ENCODE measurements at regions not wholly inside any gene's neighbourhood (a gene's known extent, or its start where the extent isn't known, plus 50 kb on each side); places are given as distances from the start of the nearest gene placed in this dataset.

DNA sequence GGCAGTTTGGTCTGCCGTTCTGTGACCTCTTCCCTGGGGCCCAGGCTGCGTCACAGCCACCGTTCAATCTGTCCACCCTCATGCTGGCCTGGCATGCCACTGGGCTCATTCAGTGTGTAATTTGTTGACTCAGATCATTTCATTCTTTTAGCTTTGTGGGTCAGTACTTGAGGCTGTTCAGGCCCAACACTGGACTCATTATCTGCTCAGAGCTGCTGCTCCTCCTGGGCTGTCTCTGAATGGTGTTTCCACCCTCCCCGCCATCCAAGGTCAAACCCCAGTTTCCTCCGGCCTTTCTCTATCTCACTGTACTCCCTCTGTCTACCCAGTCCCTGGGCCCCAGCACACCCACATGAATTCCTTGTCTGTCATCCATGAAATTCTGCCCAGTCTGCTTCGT, 152.4 kb upstream of the NCK2 start:
- no peak for DNase-seq

DNA sequence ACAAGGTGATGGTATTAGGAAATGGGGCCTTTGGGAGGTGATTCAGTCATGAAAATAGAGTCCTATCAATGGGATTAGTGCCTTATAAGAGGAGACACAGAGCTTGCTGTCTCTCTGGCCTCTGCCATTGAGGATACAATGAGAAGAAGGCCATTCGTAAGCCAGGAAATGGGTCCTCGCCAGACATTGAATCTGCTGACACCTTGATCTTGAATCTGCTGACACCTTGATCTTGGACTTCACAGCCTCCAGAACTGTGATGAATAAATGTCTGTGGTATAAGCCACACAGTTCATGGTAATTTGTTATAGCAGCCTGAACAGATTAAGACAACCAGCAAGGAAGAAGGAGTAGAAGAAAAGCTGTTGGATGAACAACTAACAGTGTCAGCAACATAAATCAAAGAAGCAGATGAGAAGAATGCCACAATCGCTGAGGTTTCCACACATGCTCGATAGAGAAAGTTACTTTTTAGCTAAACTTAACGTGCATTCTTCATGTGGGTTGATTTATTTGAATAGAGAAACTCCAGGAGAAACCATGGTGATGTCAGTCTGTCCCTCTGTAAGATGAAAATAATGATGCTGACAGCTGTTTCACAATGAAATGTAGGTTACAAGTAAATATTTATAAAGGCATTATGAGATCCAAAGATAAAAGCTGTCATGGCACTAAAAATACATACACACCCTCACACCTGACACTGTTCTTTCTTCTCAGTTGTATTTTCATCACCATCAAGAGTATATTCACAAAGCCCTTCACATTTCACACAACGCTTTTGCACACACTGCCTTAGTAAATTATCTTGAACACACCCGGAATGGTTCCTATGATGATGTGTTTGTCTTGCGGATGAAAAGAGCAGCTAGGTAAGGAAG, 153.7 kb upstream of the NCK2 start:
- no peak for DNase-seq

DNA sequence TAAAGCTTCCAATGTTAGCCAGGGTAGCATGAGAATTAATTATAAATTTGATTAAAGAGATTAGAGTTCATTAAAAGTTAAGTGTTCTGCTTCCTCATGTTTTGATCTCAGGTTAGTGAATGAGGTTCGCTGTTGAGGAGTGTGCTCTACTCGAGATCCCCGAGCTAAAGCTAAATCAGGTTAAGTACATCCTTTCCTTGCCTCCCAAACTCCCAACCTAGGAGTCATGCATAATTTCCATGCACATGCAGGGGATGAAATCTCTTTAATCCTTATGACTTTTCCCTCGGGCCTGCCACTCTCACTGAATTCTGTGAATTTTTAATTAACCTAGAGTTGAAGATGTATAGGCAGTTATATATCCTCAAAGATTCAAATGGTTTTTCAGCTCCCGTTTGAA, 156.1 kb upstream of the NCK2 start:
- DNase-seq: no peak

DNA sequence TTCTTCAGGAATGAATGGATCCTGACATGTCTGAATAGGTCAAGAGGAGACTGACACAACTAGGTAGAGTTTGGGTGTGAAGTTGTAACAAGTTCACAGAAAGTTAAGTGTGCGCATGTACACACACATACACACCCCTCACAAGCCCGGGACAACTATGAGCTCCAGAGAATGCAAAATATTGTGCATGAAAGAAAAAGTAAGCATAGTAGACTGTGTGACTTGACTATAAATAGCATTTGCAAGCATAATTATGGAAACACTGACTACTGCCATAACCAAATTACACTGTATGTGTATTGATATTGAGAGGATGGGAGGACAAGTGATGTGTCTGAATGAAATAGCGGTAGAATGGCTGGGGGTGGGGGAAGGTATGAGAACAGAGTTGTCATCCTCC, 157.1 kb upstream of the NCK2 start:
- no peak for DNase-seq

DNA sequence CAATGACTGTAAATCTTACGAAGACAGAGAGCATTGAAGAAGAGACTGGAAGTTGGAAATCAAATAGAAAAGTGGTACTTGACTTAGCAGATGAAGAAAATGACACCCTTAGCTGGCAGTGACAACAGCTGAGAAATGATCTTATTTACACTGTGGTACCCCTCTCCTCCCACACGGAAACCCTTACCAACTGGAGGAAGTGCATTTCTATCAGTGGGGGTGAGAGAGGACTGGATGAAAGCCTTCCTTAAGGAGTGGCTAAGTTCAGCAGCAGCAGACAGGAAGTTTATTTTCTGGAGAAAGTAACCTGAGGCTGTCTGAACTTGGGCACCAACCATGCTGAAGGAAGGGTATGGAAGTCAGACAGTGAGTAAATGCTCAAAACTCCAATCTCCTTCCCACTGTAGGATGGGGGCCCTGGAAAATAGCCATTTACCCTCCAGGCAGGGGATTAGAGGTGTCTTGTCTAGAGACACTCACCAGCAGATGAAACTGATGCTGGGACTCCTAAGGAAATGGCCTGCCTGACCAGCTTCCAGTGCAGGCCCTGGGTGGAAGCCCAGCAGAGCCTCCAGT, 160.2 kb upstream of the NCK2 start:
- no peak for DNase-seq

DNA sequence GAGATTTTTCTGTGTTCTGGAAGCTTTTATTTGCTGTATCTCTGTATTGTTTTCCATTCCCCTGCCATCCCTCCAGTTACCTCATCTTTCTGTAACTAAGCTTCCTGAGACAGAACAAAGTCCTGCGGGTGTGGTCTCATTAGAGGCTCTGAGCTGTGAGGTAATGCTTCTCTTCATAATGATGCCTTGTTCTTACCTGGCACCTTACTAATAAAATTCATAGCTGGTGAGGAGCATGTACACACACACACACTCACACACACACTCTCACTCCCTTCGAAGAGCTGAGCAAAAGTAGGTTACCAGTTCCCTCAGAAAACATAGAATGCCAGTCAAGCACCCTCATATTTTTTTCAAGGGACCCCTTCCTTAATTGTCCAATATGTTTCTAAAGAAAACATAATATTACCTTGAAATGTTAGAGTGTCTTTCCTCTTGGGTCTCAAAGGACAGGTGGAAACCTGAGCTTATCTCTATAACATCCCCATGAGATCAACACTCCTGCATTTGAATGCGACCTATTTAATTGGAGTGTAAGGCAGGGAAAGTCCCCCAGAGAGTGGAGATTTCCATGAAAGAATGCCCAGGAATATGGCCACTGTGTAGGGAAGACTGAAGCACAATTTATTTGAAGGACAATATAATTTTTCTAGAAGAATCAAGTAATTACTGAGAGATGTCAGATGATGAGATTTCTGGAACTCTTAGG, 161.6 kb upstream of the NCK2 start:
- no peak for DNase-seq

DNA sequence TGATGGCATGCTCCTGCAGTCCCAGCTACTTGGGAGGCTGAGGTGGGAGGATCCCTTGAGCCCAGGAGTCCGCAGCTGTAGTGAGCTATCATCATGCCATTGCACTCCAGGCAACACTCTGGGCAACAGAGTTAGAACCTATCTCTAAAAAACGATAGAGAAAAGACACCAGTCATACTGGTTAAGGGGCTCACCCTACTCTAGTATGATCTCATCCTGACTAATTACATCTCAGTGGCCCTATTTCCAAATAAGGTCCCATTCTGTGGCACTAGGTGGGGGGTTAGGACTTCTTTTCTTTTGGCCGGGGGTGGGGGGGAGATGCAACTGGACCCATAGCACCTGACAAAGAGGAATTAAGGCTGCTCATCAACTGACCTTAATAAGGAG, 163.2 kb upstream of the NCK2 start:
- no peak for DNase-seq

DNA sequence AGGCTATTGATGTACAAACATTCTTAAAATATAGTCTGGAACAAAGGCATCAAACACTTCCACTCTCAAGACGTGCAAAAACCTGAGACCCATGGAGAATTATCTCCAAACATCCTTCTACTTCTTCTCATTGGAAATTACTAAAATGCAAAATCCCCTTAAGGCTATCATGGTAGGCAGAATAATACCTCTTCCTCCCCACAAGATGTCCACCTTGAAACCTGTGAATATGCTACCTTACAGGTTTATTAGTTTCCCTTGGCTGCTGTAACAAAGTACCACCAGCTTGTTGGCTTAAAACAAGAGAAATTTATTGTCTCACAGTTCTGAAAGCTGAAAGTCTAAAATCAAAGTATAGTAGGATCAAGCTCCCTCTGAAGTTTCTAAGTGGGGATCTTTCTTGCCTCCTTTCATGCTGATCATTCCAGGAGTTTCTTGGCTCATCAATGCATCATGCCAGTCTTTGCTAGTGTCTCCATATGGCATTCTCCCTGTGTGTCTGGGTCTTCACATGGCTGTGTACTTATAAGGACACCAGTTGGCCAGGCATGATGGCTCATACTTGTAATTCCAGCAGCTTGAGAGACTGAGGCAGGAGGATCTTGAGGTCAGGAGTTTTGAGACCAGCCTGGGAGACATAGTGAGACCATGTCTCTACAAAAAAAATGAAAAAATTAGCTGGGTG, 163.7 kb upstream of the NCK2 start:
- no peak for DNase-seq

DNA sequence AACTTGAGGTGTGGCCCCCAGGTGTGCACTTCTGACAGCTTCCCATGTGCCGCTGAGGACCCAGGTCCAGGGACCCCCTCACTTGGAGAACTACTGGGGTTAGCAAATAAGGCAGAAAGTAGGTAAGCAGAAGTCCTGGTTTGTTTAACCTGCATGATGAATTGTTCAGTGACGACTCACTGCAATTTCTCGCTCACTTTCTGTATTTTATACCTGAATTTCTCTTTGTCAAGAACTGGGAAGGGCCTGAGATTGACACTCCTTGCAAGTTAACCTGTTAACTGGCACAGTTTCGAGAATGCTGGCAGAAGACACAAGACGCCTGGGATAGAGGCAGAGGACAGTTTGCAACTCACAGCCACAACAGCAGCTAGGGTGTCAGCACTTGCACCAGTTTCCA, 164.5 kb upstream of the NCK2 start:
- no peak for DNase-seq

DNA sequence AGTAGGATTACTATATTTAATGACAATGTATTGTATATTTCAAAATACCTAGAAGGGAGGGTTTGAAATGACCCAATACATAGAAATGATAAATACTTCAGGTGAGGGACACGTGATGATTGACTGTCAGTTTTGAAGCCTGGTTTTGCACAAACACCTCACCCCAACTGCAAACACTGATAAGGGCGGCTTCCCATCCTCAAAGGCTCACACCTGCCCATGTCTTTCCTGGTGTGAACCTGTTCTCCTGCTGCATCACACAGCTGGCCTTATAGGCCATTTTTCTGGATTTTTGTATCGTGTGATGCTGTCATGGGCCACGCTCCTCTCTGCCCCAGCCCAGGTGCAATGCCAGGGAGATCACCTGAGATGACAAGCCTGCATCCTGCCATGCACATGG, 166.5 kb upstream of the NCK2 start:
- DNase-seq: no peak

DNA sequence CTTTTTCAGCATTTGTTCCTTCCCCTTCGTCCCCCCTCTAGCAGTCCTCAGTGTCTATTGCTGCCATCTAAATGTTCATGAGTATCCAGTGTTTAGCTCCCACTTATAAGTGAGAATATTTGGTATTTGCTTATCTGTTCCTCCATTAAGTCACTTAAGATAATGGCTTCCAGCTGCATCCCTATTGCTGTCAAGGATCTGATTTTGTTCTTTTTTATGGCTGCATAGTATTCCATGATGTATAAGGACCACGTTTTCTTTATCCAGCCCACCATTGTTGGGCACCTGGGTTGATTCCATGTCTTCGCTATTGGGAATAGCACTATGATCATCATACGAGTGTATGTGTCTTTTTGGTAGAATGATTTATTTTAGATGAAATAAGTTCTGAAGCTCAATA, 166.9 kb upstream of the NCK2 start:
- DNase-seq: no peak

DNA sequence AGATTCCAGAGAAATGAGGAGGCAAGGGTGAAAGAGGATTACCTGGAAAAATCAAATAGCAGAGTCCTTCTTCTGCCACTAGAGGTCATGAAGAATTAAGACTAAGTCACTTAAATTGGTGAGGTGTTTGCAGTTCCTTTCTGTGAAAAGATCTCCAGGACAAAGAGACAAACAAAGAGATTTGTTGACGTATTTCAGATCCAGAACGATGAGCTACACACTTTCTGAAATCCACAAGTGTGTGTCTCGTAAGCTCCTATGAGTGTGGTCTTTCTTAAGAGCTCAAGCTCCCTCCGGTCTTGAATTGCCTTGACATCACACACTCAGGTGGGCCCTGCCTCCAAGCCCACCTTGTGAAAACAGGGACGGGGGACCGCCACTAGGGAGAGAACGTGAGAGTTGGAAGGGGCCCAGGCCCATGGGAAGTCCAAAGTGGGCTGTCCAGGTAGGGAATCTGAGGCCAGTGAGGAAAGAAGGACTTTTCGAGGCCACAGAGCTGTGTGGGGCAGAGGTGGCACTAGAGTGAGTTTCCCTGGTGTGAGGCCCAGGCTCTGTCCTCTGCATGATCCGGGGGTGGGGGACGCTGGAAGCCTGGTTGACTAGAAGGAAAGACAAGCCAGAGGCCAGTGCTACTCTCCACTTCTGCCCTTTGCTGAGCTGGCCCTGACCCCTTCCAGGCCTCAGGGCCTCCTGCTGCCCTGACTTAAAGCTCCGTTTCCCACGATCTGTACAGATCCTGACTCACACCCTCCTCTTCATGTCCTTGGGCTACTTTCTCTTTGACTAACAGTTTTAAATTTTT, 168.1 kb upstream of the NCK2 start:
- DNase-seq: peak; percentile 43

DNA sequence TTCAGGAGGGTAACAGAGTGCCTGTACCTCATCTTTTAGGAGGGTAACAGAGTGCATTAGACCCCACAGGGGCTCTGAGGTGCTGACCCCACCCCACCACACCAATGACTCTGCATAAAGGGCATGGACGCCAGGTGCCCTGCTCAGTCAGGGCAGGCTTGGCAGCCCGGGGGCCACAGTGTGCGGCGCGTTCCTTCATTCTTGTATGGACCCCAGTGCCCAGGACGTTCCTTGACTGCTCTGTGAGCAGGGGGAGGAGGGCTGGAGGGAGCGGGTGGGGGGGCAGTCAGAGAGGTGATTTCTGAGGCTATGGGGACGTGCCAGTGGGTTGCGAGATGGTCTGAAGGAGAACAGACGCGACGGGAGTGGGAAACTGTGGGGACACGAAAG, 168.7 kb upstream of the NCK2 start:
- no peak for DNase-seq

DNA sequence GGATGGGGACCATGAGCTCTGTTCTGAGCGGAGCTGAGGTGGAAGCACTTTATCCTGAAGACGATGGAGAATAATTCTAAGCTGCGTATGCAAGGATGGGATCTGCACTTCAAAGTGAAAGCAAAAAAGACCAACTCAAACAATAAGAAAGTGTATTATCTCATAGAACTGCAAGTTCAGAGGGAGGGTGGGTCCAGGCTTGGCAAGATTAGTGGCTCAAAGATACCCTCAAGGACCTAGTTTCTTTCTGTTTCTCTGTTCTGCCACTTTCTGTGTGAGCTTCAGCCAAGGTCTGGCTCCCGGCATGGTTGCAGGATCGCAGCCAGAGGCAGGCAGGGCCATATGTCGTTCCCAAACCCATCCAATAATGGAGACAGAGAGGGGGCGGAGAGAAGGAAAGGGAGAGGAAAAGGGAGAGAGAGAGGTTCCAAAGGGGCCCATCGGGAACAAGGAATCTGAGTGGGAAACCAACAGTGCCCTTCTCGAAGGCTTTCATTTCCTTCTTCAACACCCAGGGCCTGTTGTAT, 169.2 kb upstream of the NCK2 start:
- DNase-seq: no peak

DNA sequence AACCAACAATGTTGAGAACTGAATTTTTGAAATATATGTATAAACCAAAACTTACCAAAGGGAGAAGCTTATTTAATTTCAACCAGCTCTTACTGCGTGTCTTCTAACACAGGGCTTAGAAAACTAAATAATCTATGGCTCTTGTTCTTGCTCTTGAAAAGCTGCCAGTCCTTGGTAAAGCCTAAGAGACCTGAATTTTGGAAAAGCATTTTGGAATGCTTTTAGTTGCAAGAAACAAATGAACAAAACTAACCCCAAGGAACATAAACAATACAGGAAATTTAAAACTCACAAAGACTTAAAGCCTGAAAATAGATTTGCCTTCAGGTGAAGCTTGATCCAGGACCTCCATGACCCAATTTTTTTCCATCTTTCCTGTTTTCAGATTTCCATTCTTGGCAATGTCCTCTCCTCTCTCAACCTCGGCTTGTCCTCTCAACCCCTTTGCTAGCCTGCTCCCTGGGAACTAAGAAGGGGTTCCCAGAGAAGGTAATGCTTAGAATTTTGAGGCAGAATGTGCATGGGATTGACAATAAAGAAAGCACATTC, 169.8 kb upstream of the NCK2 start:
- no peak for DNase-seq

DNA sequence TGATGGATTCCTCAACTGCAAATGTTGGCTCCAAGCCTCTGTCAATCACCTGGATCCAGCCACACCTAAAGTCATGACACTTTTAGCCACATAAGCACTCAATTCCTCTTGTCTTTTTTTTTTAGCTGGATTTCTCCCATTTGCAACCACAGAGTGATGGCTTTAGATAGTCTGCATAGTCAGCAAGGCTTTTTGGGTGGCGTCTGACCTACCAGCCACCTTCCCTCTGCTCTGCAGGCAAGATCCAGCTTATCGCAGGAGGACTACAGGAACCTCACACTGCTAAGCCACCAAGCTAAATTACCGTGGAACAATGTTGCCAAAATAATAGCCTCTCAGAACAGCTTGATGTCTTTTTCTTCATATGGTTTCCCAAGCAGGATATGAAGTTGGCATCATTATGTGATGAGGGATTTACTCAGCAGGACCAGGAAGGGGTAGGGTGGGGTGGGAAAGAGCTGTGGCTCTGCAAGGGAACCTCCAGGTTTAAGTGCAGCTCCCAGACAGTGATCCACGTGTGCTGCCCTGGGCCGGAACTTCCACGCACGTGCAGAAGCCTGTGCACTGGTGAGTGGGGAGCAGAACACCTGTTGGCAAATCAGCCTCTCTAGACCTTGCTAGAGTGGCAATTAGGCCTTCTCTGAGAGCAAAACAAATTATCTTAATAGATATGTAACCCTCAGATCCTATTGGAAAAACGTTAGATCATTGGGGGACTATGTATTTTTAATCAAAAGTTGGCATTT, 170.6 kb upstream of the NCK2 start:
- no peak for DNase-seq

DNA sequence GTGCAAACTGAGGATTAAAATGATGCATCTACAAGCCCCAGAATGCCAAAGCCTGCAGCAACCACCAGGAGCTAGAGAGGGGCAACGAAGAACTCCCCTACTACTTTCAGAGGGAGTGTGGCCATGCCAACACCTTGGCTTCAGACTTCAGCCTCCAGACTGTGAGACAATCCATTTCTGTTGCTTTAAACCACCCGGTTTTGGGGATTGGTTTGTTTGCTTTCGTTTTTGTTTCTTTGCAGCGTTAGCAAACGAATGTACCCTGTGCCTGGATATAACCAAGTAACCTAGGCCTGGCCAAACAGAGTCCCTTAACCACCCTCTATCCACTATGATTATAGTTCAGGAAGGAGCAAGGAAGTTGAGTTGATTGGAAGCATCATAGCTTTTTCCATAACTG, 171.2 kb upstream of the NCK2 start:
- DNase-seq: no peak

DNA sequence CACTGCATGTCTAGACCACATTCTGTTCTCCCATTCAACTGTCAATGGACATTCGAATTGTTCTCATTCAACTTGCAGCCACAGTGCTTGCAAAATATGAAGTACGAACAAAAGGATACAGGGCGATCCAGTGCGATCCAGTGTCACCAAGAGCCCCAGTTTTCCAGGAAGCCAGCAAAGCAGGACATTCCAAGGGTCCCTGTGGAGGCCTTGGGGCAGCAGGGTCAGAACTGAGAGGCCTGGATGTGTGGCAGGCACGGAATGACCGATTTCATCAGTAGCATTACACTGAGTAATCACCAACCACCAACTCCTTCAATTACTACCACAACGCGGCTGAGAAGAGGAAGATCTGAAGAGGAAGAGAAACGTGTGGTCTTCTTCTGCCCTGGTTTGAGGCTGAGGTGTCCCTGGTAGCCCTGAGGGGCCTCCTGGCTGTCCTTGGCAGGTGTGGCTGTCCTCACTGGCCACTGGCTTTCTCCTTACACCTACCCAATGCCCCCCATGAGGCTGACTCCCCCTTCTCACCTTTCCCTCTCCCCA, 172.7 kb upstream of the FHL2 start:
- no peak for DNase-seq

DNA sequence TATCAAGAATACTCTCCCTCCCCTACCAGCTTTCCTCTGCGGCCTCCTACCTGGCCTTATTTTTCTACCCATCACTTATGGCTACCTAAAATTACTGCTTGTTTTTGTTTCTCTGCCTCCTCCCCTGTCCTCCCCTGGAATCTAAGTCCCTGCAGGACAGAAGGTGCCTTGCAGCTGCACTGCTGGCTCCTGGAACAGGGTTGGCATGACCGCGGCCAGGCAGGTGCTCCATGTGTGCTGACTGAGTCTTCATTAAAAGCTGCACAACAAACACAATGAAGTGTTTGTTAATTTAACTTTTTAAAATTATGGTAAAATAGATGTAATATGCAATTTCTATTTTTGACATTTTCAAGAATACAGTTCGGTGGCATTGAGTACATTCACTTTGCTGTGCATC, 171.9 kb upstream of the FHL2 start:
- DNase-seq: no peak

DNA sequence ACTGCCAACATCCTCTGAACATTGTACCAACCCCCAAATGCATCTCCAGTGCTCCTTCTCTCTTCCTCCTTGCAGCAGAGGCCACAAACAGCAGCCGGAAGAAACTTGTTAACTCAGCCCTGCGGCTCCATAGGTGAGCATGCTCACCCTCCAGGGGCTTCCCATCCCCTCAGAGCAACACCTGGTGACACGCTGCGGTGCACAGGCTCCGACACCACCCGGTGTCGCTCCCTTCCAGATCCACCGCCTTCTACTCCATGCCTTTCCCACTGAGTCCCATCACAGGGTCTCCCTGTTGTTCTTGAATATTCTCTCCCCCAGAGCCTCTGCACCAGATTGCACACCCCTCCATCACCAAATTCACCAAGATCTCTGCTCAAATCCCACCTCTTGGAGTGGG, 171.5 kb upstream of the FHL2 start:
- no peak for DNase-seq

DNA sequence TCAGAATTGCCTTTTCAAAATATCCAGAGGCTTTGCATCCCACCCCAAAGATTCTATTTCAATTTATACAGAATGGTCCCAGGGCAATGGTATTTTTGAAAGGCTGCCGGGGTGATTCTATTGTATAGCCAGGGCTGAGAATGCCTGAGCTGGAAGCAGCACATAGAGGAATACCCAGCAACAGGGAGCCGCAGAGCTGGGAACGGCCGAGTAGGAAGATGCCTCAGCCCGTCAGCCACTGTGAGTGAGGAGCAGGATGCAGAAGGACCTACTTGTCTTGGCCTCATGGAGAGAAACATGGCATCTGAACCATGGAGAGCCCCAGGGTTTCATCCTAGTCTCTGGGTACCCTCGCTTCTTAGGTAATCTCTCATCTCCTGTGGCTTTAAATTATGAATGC, 170.8 kb upstream of the FHL2 start:
- no peak for DNase-seq
